GM10266 (cell line): ENCODE measurements at regions not wholly inside any gene's neighbourhood (a gene's known extent, or its start where the extent isn't known, plus 50 kb on each side); places are given as distances from the start of the nearest gene placed in this dataset.

ENCODE experiments used
- DNase-seq: peaks from one replicate; pipeline ENCODE4 v3.0.0; 2012; ENCODE audit errors: extremely low spot score
- CTCF ChIP-seq: IDR thresholded peaks from 2 replicates; pipeline ENCODE4 v1.5.1; 2012; ENCODE audit warnings: mild to moderate bottlenecking, low read depth; ENCODE audit not compliant: control insufficient read depth, insufficient read depth; ENCODE audit errors: missing control alignments

- TF ChIP-seq CTCF: no peak
- no peak for DNase-seq
Measured at GRCh38 chr17:34798581-34798980, 162.7 kb downstream of the CCT6B start.

GRCh38 chr17:34797720-34798119, 163.5 kb downstream of the CCT6B start:
- TF ChIP-seq CTCF: no peak
- DNase-seq: peak; percentile 38

- no peak for TF ChIP-seq CTCF
Measured at GRCh38 chr17:34793231-34793908, 167.9 kb downstream of the CCT6B start.

DNA sequence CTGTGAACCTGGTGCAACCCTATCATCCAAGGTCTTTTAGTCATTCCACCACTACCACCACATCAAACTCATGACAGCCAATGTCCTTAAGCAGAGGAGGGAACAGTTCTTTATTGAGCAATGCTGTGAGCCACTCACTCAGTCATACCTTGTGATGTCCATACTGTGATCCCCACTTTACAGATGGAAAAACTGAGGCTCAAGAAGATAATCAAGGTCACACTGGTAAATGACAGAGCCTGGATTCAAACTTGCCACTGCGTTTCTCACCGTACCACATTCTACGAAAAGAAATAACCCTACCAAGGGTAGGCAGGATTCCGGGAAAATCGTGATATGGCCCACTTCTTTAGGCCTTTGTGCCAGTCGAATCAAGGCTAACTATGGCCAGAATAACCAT, 172.6 kb downstream of the CCT6B start:
- DNase-seq: no peak
- no peak for TF ChIP-seq CTCF

More at GRCh38 chr17:34793231-34793908, 167.9 kb downstream of the CCT6B start:
- no peak for DNase-seq

- DNase-seq: no peak
- no peak for TF ChIP-seq CTCF
Measured at GRCh38 chr17:34784526-34784925, 176.7 kb downstream of the CCT6B start.

DNA sequence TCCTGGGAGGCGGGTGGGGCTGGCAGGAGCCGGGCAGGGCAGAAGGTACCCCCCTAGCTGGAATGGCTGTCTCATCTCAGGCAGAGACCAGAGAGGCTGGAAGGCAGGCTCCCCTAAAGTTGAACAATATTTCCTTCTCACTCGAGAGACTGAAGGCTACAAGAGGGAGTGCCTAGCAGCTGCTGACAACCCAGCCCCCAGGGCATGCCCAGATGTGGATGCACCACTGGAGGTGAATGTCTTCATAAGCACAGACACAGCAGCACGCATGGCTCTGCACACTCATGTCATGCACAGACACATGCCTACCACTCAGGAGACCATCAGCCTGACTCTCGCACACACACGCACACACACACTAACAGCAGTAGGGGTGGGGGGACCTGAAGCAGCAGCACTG, 179.0 kb downstream of the CCT6B start:
- TF ChIP-seq CTCF: no peak

DNA sequence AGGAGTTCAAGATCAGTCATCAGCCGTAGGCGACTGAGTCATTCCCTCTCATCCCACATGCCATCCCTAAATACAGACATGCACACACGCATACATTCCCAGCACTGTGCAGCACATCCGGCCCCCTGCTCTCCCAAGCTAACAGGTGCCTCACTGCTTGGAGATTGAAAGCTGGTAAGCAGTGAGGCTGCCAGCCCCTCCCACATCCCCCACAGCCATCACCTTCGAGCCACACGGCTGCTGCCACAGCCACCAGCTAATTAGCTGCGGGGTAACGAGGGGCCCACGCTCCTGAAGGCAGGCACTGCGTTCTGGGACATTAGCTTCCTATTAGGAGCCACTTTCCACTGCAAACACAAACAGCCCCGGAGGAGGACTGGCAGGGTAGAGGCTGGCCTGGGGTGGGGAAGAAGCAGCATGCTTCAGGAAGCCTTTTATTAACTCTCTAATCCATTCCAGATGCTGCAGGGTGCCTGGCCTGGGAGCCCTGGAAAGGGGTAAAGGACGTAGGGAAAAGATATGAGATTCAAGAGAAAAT, 179.6 kb downstream of the CCT6B start:
- no peak for DNase-seq
- no peak for TF ChIP-seq CTCF

More for the DNA sequence above, 179.0 kb downstream of the CCT6B start:
- no peak for DNase-seq
